PC-9 (cell line): ENCODE measurements at regions not wholly inside any gene's neighbourhood (a gene's known extent, or its start where the extent isn't known, plus 50 kb on each side); places are given as distances from the start of the nearest gene placed in this dataset.

Experiments used
- BruUV-seq: library from RNA; stranded (reverse); fragments of 400-500 nt; replicated peaks from 2 replicates; lab custom pipeline; 2021; lab: Mats Ljungman, UMichigan
- CTCF ChIA-PET: fragments of 300-600 bp; sonication (Branson Sonifier 250); formaldehyde crosslinking; loops from one replicate; lab custom pipeline; 2022; ENCODE audit warnings: antibody characterized with exemption; lab: Charles Lee
- POLR2A ChIA-PET: fragments of 300-600 bp; sonication (Branson Sonifier 250); formaldehyde crosslinking; loops from one replicate; lab custom pipeline; 2022; ENCODE audit warnings: antibody characterized with exemption; ENCODE audit not compliant: unreplicated experiment; lab: Charles Lee
- DNase-seq, 2 experiments: peaks; one replicate each; pipeline versions ENCODE4 v3.0.0 to v3.0.0-alpha.2; 2015 to 2022; ENCODE audit warnings: mixed read lengths in 1 of 2
- H2AFZ ChIP-seq: fragments of 200-600 bp; sonication (generic); 2 replicates; pipeline ENCODE4 v1.8.1; 2017; ENCODE audit warnings: antibody characterized with exemption
- H3F3A ChIP-seq: fragments of 200-600 bp; sonication (generic); 2 replicates; pipeline ENCODE4 v1.8.1; 2017; ENCODE audit warnings: antibody characterized with exemption, mild to moderate bottlenecking, low read depth; ENCODE audit not compliant: insufficient read depth
- H3K27ac ChIP-seq: fragments of 200-600 bp; sonication (generic); 2 replicates; pipeline ENCODE4 v1.6.1; 2016; ENCODE audit warnings: mixed run types
- H3K27me3 ChIP-seq: fragments of 200-600 bp; sonication (generic); 2 replicates; pipeline ENCODE4 v1.6.1; 2016; ENCODE audit warnings: low read depth, mixed run types; ENCODE audit not compliant: insufficient read depth
- H3K36me3 ChIP-seq: fragments of 200-600 bp; sonication (generic); 2 replicates; pipeline ENCODE4 v1.6.1; 2016; ENCODE audit warnings: low read depth, mixed run types
- H3K4me1 ChIP-seq: fragments of 200-600 bp; sonication (generic); replicated peaks from 2 replicates; pipeline ENCODE4 v1.6.1; 2016; ENCODE audit warnings: mixed run types; ENCODE audit not compliant: insufficient read depth
- H3K4me2 ChIP-seq: fragments of 200-600 bp; sonication (generic); 2 replicates; pipeline ENCODE4 v1.6.1; 2017; ENCODE audit warnings: mixed run types
- H3K4me3 ChIP-seq: fragments of 200-600 bp; sonication (generic); 2 replicates; pipeline ENCODE4 v1.6.1; 2016; ENCODE audit warnings: mixed run types
- H3K79me2 ChIP-seq: fragments of 200-600 bp; sonication (generic); 2 replicates; pipeline ENCODE4 v1.6.1; 2017; ENCODE audit warnings: low read depth, mixed run types
- H3K9me2 ChIP-seq: fragments of 200-600 bp; sonication (generic); 2 replicates; pipeline ENCODE4 v1.8.1; 2017; ENCODE audit warnings: mild to moderate bottlenecking; ENCODE audit not compliant: insufficient read depth
- H3K9me3 ChIP-seq: fragments of 200-600 bp; sonication (generic); 2 replicates; pipeline ENCODE4 v1.8.1; 2016; ENCODE audit warnings: low read depth; ENCODE audit not compliant: insufficient read depth
- H4K20me1 ChIP-seq: fragments of 200-600 bp; sonication (generic); 2 replicates; pipeline ENCODE4 v1.8.1; 2017; ENCODE audit not compliant: insufficient read depth
- CTCF ChIP-seq: fragments of 200-600 bp; sonication (generic); conservative IDR thresholded peaks from 2 replicates; pipeline ENCODE4 v1.6.1; 2017; ENCODE audit warnings: mixed run types, antibody characterized with exemption, mild to moderate bottlenecking, moderate library complexity
- EZH2 ChIP-seq: fragments of 200-600 bp; sonication (generic); IDR thresholded peaks from 2 replicates; pipeline ENCODE4 v1.8.0; 2017; ENCODE audit warnings: antibody characterized with exemption, low read depth
- intact Hi-C: fragments of 100-400 bp; cut with micrococcal nuclease; formaldehyde crosslinking; loops from one replicate; pipeline ENCODE4 v1.10.0; 2022; ENCODE audit not compliant: unreplicated experiment

- H4K20me1 ChIP-seq: 0 out of 2 replicates have a peak, but pooled peaks cover 7% of the 10 kb centered on the region
- no peaks in the 10 kb centered on the region for H3K79me2 ChIP-seq
- intact Hi-C loops: no loop called here
- TF ChIP-seq CTCF (no peak), EZH2 (no peak)
- no peaks in the 10 kb centered on the region for H3K4me1 ChIP-seq
- BruUV-seq: no TSS peak
- H3K36me3 ChIP-seq: no peaks in the 10 kb centered on the region
- H3F3A ChIP-seq: no peaks in the 10 kb centered on the region
- H3K9me2 ChIP-seq: no peaks in the 10 kb centered on the region
- POLR2A ChIA-PET: no interaction called here
- H2AFZ ChIP-seq: no peak overlapping the region
- no peaks in the 10 kb centered on the region for H3K9me3 ChIP-seq
- H3K4me2 ChIP-seq: no peak overlapping the region
- no peak for DNase-seq
- no peak overlapping the region for H3K27ac ChIP-seq
- CTCF ChIA-PET: no interaction called here
- no peak overlapping the region for H3K4me3 ChIP-seq
- H3K27me3 ChIP-seq: peaks cover 94% of the 10 kb centered on the region
These were observed 246.9 kb downstream of the ACTR3B start for GRCh38 chr7:153006452-153006851.

- no peak overlapping the region for H2AFZ ChIP-seq
- intact Hi-C loops: no loop called here
- H3K27me3 ChIP-seq: peaks cover 94% of the 10 kb centered on the region
- no peaks in the 10 kb centered on the region for H3K9me3 ChIP-seq
- TF ChIP-seq EZH2: no peak
- no peak for TF ChIP-seq CTCF
- no peaks in the 10 kb centered on the region for H3F3A ChIP-seq
- H3K4me1 ChIP-seq: no peaks in the 10 kb centered on the region
- no peak for DNase-seq
- CTCF ChIA-PET: no interaction called here
- BruUV-seq: no TSS peak
- no peak overlapping the region for H3K27ac ChIP-seq
- H3K4me2 ChIP-seq: no peak overlapping the region
- H3K4me3 ChIP-seq: no peak overlapping the region
- 0 out of 2 replicates have a peak, but pooled peaks cover 7% of the 10 kb centered on the region for H4K20me1 ChIP-seq
- POLR2A ChIA-PET: no interaction called here
- H3K9me2 ChIP-seq: no peaks in the 10 kb centered on the region
- H3K36me3 ChIP-seq: no peaks in the 10 kb centered on the region
- H3K79me2 ChIP-seq: no peaks in the 10 kb centered on the region
These were observed 247.4 kb downstream of the ACTR3B start for GRCh38 chr7:153006911-153007310.

GRCh38 chr7:153010416-153010815 lies 250.9 kb downstream of the ACTR3B start:
- Histone ChIP-seq H3K79me2 (no peaks in the 10 kb centered on the region), H3K36me3 (no peaks in the 10 kb centered on the region), H3K9me3 (no peaks in the 10 kb centered on the region), H3K9me2 (no peaks in the 10 kb centered on the region), H2AFZ (no peak overlapping the region), H3F3A (no peaks in the 10 kb centered on the region), H3K27me3 (peaks cover 94% of the 10 kb centered on the region), H3K4me1 (no peaks in the 10 kb centered on the region), H3K4me2 (no peak overlapping the region), H3K4me3 (no peak overlapping the region), H4K20me1 (0 out of 2 replicates have a peak, but pooled peaks cover 7% of the 10 kb centered on the region), H3K27ac (no peak overlapping the region)
- CTCF ChIA-PET: no interaction called here
- intact Hi-C loops: no loop called here
- POLR2A ChIA-PET: no interaction called here
- no TSS peak for BruUV-seq
- DNase-seq: no peak
- no peak for TF ChIP-seq EZH2
- TF ChIP-seq CTCF: no peak
